OCI-LY7 (cell line): ENCODE measurements at regions not wholly inside any gene's neighbourhood (a gene's known extent, or its start where the extent isn't known, plus 50 kb on each side); places are given as distances from the start of the nearest gene placed in this dataset.

ENCODE experiments used
- BruUV-seq: library from RNA; stranded (reverse); fragments of 400-500 nt; replicated peaks from 2 replicates; lab custom pipeline; 2021; lab: Mats Ljungman, UMichigan
- CTCF ChIA-PET: fragments of 300-600 bp; sonication (Branson Sonifier 250); formaldehyde crosslinking; loops from one replicate; lab custom pipeline; 2022; ENCODE audit warnings: antibody characterized with exemption; ENCODE audit not compliant: unreplicated experiment; lab: Charles Lee
- POLR2A ChIA-PET: fragments of 300-600 bp; sonication (Branson Sonifier 250); formaldehyde crosslinking; loops from one replicate; lab custom pipeline; 2022; ENCODE audit warnings: antibody characterized with exemption; lab: Charles Lee
- DNase-seq: peaks from one replicate; pipeline ENCODE4 v3.0.0-alpha.2; 2015; ENCODE audit warnings: low spot score
- H2AFZ ChIP-seq: fragments of 200-600 bp; sonication (generic), shearing (Covaris generic); 2 replicates; pipeline ENCODE4 v1.6.1; 2014; ENCODE audit warnings: mild to moderate bottlenecking, antibody characterized with exemption, low read length, moderate library complexity
- H3K27ac ChIP-seq: fragments of 200-600 bp; sonication (generic); 2 replicates; pipeline ENCODE4 v1.5.1; 2014; ENCODE audit warnings: mixed run types, low read depth, mild to moderate bottlenecking, moderate library complexity, low read length, inconsistent platforms; ENCODE audit not compliant: poor library complexity, severe bottlenecking
- H3K36me3 ChIP-seq: fragments of 200-600 bp; sonication (generic); 2 replicates; pipeline ENCODE4 v1.6.1; 2014; ENCODE audit warnings: mild to moderate bottlenecking, antibody characterized with exemption, low read length, moderate library complexity, mixed read lengths; ENCODE audit not compliant: insufficient read depth
- H3K4me1 ChIP-seq: fragments of 200-600 bp; sonication (generic); 2 replicates; pipeline ENCODE4 v1.5.1; 2014; ENCODE audit warnings: mild to moderate bottlenecking, low read length; ENCODE audit not compliant: insufficient read depth, poor library complexity, severe bottlenecking
- H3K4me2 ChIP-seq: fragments of 200-600 bp; sonication (generic); 2 replicates; pipeline ENCODE4 v1.6.1; 2014; ENCODE audit warnings: mild to moderate bottlenecking, low read length
- H3K4me3 ChIP-seq: fragments of 200-600 bp; sonication (generic); 2 replicates; pipeline ENCODE4 v1.5.1; 2014; ENCODE audit warnings: mild to moderate bottlenecking, low read depth, low read length; ENCODE audit not compliant: poor library complexity, severe bottlenecking
- H3K79me2 ChIP-seq: fragments of 200-600 bp; sonication (generic); 2 replicates; pipeline ENCODE4 v1.6.1; 2016; ENCODE audit warnings: low read depth, mild to moderate bottlenecking, low read length, moderate library complexity, mixed read lengths; ENCODE audit not compliant: insufficient read depth
- H3K9me2 ChIP-seq: fragments of 200-600 bp; sonication (generic); 2 replicates; pipeline ENCODE4 v1.6.1; 2016; ENCODE audit warnings: mild to moderate bottlenecking, low read length, mixed read lengths; ENCODE audit not compliant: insufficient read depth
- H3K9me3 ChIP-seq: fragments of 200-600 bp; sonication (generic); 2 replicates; pipeline ENCODE4 v1.6.1; 2014; ENCODE audit warnings: mild to moderate bottlenecking, mixed run types, low read length, mixed read lengths
- H4K20me1 ChIP-seq: fragments of 200-600 bp; sonication (generic); 2 replicates; pipeline ENCODE4 v1.6.1; 2014; ENCODE audit warnings: mild to moderate bottlenecking, antibody characterized with exemption, low read length, moderate library complexity, mixed read lengths; ENCODE audit not compliant: insufficient read depth
- CTCF ChIP-seq: fragments of 200-600 bp; sonication (generic); conservative IDR thresholded peaks from 2 replicates; pipeline ENCODE4 v1.5.1; 2014; ENCODE audit warnings: mild to moderate bottlenecking, antibody characterized with exemption, low read length, moderate library complexity, mixed read lengths
- EZH2phosphoT487 ChIP-seq: fragments of 200-600 bp; sonication (generic); IDR thresholded peaks from 2 replicates; pipeline ENCODE4 v1.6.1; 2018; ENCODE audit warnings: low read depth, borderline replicate concordance, mild to moderate bottlenecking, mixed run types, antibody characterized with exemption, low read length, moderate library complexity, mixed read lengths
- intact Hi-C: fragments of 100-400 bp; cut with micrococcal nuclease; formaldehyde crosslinking; loops from one replicate; pipeline ENCODE4 v1.10.0; 2022; ENCODE audit not compliant: unreplicated experiment

- H3K4me3 ChIP-seq = no peak overlapping the region
- no peaks in the 10 kb centered on the region for H3K79me2 ChIP-seq
Measured at GRCh38 chrX:26848511-26848910, 614.6 kb downstream of the PPP4R3C start.

GRCh38 chrX:26845056-26845455 lies 618.1 kb downstream of the PPP4R3C start:
- H3K4me2 ChIP-seq = no peak overlapping the region
- no peaks in the 10 kb centered on the region for H3K4me1 ChIP-seq
- H2AFZ ChIP-seq = no peak overlapping the region
- no peaks in the 10 kb centered on the region for H3K9me2 ChIP-seq
- BruUV-seq = no TSS peak
- CTCF ChIA-PET = no interaction called here
- H3K79me2 ChIP-seq = no peaks in the 10 kb centered on the region
- H3K36me3 ChIP-seq = no peaks in the 10 kb centered on the region
- intact Hi-C loops = no loop called here
- no peak overlapping the region for H3K27ac ChIP-seq
- H4K20me1 ChIP-seq = no peaks in the 10 kb centered on the region
- no peak for DNase-seq
- H3K9me3 ChIP-seq = no peaks in the 10 kb centered on the region
- no peak overlapping the region for H3K4me3 ChIP-seq
- TF ChIP-seq CTCF = no peak
- no peak for TF ChIP-seq EZH2phosphoT487
- POLR2A ChIA-PET = no interaction called here

More at GRCh38 chrX:26848511-26848910, 614.6 kb downstream of the PPP4R3C start:
- no peaks in the 10 kb centered on the region for H4K20me1 ChIP-seq
- intact Hi-C loops = no loop called here
- H3K4me2 ChIP-seq = no peak overlapping the region
- H3K9me3 ChIP-seq = no peaks in the 10 kb centered on the region
- ChIA-PET POLR2A (no interaction called here), CTCF (no interaction called here)
- H3K4me1 ChIP-seq = no peaks in the 10 kb centered on the region
- BruUV-seq = no TSS peak
- no peak for TF ChIP-seq CTCF
- no peak for TF ChIP-seq EZH2phosphoT487
- no peaks in the 10 kb centered on the region for H3K9me2 ChIP-seq
- H2AFZ ChIP-seq = no peak overlapping the region
- H3K36me3 ChIP-seq = no peaks in the 10 kb centered on the region
- H3K27ac ChIP-seq = no peak overlapping the region
- no peak for DNase-seq

GRCh38 chrX:26822448-26822847 lies 606.5 kb downstream of the MAGEB5 start:
- TF ChIP-seq CTCF (no peak), EZH2phosphoT487 (no peak)
- ChIA-PET POLR2A (no interaction called here), CTCF (no interaction called here)
- Histone ChIP-seq H3K79me2 (no peaks in the 10 kb centered on the region), H2AFZ (no peak overlapping the region), H3K4me1 (no peaks in the 10 kb centered on the region), H4K20me1 (no peaks in the 10 kb centered on the region), H3K9me3 (no peaks in the 10 kb centered on the region), H3K36me3 (no peaks in the 10 kb centered on the region), H3K27ac (no peak overlapping the region), H3K4me2 (no peak overlapping the region), H3K9me2 (no peaks in the 10 kb centered on the region), H3K4me3 (no peak overlapping the region)
- no peak for DNase-seq
- intact Hi-C loops = no loop called here
- BruUV-seq = no TSS peak
